H1 (cell line): ENCODE measurements at regions not wholly inside any gene's neighbourhood (a gene's known extent, or its start where the extent isn't known, plus 50 kb on each side); places are given as distances from the start of the nearest gene placed in this dataset.
A peak's percentile ranks its signal among the peaks of the same experiment; 100 is the strongest.

Experiments
- CTCF ChIA-PET: fragments of 300-600 bp; sonication (Branson Sonifier 250); formaldehyde crosslinking; loops from one replicate; lab custom pipeline; 2021; ENCODE audit not compliant: partially characterized antibody; lab: Charles Lee
- POLR2A ChIA-PET: fragments of 300-600 bp; sonication (Branson Sonifier 250); formaldehyde crosslinking; loops from one replicate; lab custom pipeline; 2021; ENCODE audit warnings: inconsistent platforms; ENCODE audit not compliant: partially characterized antibody; lab: Charles Lee
- DNase-seq, 2 experiments: peaks; one replicate each; pipeline versions ENCODE4 v3.0.0 to v3.0.0-alpha.2; 2010 to 2022; ENCODE audit warnings: low spot score in 2 of 2, low read depth in 1 of 2, mixed read lengths in 1 of 2
- FAIRE-seq: peaks from 2 replicates; lab custom pipeline; 2011; peaks lifted over from hg19 to GRCh38; lab: Jason Lieb, UNC
- H2AFZ ChIP-seq: 2 replicates; pipeline ENCODE4 v1.8.1; 2012; ENCODE audit warnings: low read length, inconsistent platforms
- H2AK5ac ChIP-seq: 2 replicates; pipeline ENCODE4 v1.6.1; 2013; ENCODE audit warnings: low read depth, low read length
- H2BK120ac ChIP-seq: replicated peaks from 2 replicates; pipeline ENCODE3; 2013; ENCODE audit warnings: low read depth, low read length, inconsistent platforms
- H2BK12ac ChIP-seq: 2 replicates; pipeline ENCODE4 v1.6.1; 2013; ENCODE audit warnings: low read depth, low read length
- H2BK15ac ChIP-seq: 2 replicates; pipeline ENCODE4 v1.6.1; 2013; ENCODE audit warnings: low read length
- H2BK20ac ChIP-seq: 2 replicates; pipeline ENCODE4 v1.6.1; 2013; ENCODE audit warnings: low read length
- H2BK5ac ChIP-seq: 2 replicates; pipeline ENCODE4 v1.6.1; 2013; ENCODE audit warnings: low read depth, low read length
- H3K14ac ChIP-seq: 2 replicates; pipeline ENCODE4 v1.6.1; 2013; ENCODE audit warnings: inconsistent platforms; ENCODE audit not compliant: insufficient read length
- H3K18ac ChIP-seq: 2 replicates; pipeline ENCODE4 v1.6.1; 2013; ENCODE audit warnings: low read length; ENCODE audit errors: extremely low read depth
- H3K23ac ChIP-seq: 2 replicates; pipeline ENCODE4 v1.6.1; 2013; ENCODE audit warnings: inconsistent platforms; ENCODE audit not compliant: insufficient read length
- H3K23me2 ChIP-seq: 2 replicates; pipeline ENCODE4 v1.6.1; 2013; ENCODE audit warnings: low read depth, low read length
- H3K27ac ChIP-seq: 2 replicates; pipeline ENCODE4 v1.6.1; 2011; ENCODE audit warnings: low read depth, low read length, inconsistent platforms
- H3K27me3 ChIP-seq, 4 experiments: replicated peaks in 1 of 4; 1 replicate in 1 of 4; 2 replicates in 3 of 4; pipeline versions ENCODE4 v1.6.1 to v1.8.1; 2011 to 2013; ENCODE audit warnings: low read length in 3 of 4, mild to moderate bottlenecking in 3 of 4, inconsistent platforms in 2 of 4, mixed read lengths in 2 of 4, moderate library complexity in 1 of 4; ENCODE audit not compliant: control insufficient read depth in 3 of 4, insufficient read depth in 3 of 4; ENCODE audit errors: extremely low read depth in 1 of 4
- H3K36me3 ChIP-seq, 4 experiments: 2 replicates each; pipeline versions ENCODE4 v1.6.1 to v1.8.1; 2011 to 2013; ENCODE audit warnings: mild to moderate bottlenecking in 4 of 4, low read length in 3 of 4, moderate library complexity in 2 of 4, control low read depth in 1 of 4, inconsistent platforms in 1 of 4; ENCODE audit not compliant: insufficient read depth in 4 of 4, control insufficient read depth in 2 of 4
- H3K4ac ChIP-seq: replicated peaks from 2 replicates; pipeline ENCODE3; 2013; ENCODE audit warnings: low read length, low read depth, mixed read lengths, inconsistent platforms; ENCODE audit not compliant: insufficient read length
- H3K4me1 ChIP-seq, 4 experiments: replicated peaks in 1 of 4; 1 replicate in 1 of 4; 2 replicates in 3 of 4; pipeline versions ENCODE4 v1.6.1 to v1.8.1; 2011 to 2013; ENCODE audit warnings: low read length in 3 of 4, inconsistent platforms in 2 of 4, mixed read lengths in 1 of 4; ENCODE audit not compliant: insufficient read depth in 4 of 4, control insufficient read depth in 3 of 4
- H3K4me2 ChIP-seq, 2 experiments: 2 replicates each; pipeline versions ENCODE4 v1.6.1 to v1.8.1; 2011 to 2013; ENCODE audit warnings: low read depth in 2 of 2, low read length in 2 of 2, control low read depth in 1 of 2, inconsistent platforms in 1 of 2, mild to moderate bottlenecking in 1 of 2; ENCODE audit not compliant: insufficient read depth in 1 of 2
- H3K4me3 ChIP-seq, 4 experiments: fragments of 200-600, 300-600 bp in 1 of 4; sonication (generic), shearing (Covaris generic), sonication (Bioruptor Twin) in 1 of 4; 2 replicates each; pipeline versions ENCODE4 v1.5.1 to v1.8.1; 2011 to 2016; ENCODE audit warnings: low read length in 4 of 4, low read depth in 3 of 4, control low read depth in 2 of 4, inconsistent platforms in 2 of 4, mild to moderate bottlenecking in 2 of 4, mixed read lengths in 1 of 4, moderate library complexity in 1 of 4; ENCODE audit not compliant: insufficient read depth in 2 of 4; ENCODE audit errors: extremely low read depth in 1 of 4
- H3K56ac ChIP-seq: replicated peaks from 2 replicates; pipeline ENCODE3; 2013; ENCODE audit warnings: low read depth, mild to moderate bottlenecking, mixed read lengths, low read length, inconsistent platforms; ENCODE audit not compliant: insufficient read length
- H3K79me1 ChIP-seq: 2 replicates; pipeline ENCODE4 v1.6.1; 2013; ENCODE audit warnings: low read depth, low read length, control low read depth
- H3K79me2 ChIP-seq, 2 experiments: 2 replicates each; pipeline versions ENCODE4 v1.6.1 to v1.8.1; 2012 to 2013; ENCODE audit warnings: low read length in 2 of 2, mild to moderate bottlenecking in 2 of 2, inconsistent platforms in 1 of 2; ENCODE audit not compliant: insufficient read depth in 2 of 2, control insufficient read depth in 1 of 2
- H3K9ac ChIP-seq, 4 experiments: replicated peaks in 1 of 4; 1 replicate in 1 of 4; 2 replicates in 3 of 4; pipeline versions ENCODE4 v1.6.1 to v1.8.1; 2011 to 2013; ENCODE audit warnings: low read depth in 3 of 4, low read length in 3 of 4, control low read depth in 2 of 4, mild to moderate bottlenecking in 2 of 4, moderate library complexity in 2 of 4, inconsistent platforms in 1 of 4; ENCODE audit errors: extremely low read depth in 1 of 4
- H3K9me3 ChIP-seq, 2 experiments: 2 replicates each; pipeline versions ENCODE4 v1.6.1 to v1.8.1; 2012 to 2013; ENCODE audit warnings: mild to moderate bottlenecking in 2 of 2, moderate library complexity in 2 of 2, control low read depth in 1 of 2, inconsistent platforms in 1 of 2, low read depth in 1 of 2, low read length in 1 of 2, mixed read lengths in 1 of 2; ENCODE audit not compliant: insufficient read depth in 2 of 2
- H4K20me1 ChIP-seq, 2 experiments: replicated peaks in 1 of 2; 2 replicates each; pipeline versions ENCODE3 to v1.8.1; 2011 to 2013; ENCODE audit warnings: inconsistent platforms in 2 of 2, low read length in 2 of 2, mild to moderate bottlenecking in 1 of 2; ENCODE audit not compliant: insufficient read depth in 2 of 2, control insufficient read depth in 1 of 2
- H4K5ac ChIP-seq: 2 replicates; pipeline ENCODE4 v1.6.1; 2013; ENCODE audit warnings: low read length, low read depth, mixed read lengths, inconsistent platforms; ENCODE audit not compliant: insufficient read length
- H4K8ac ChIP-seq: 2 replicates; pipeline ENCODE4 v1.8.0; 2013; ENCODE audit warnings: mild to moderate bottlenecking, moderate library complexity, low read length, inconsistent platforms; ENCODE audit not compliant: insufficient read depth; ENCODE audit errors: extremely low read depth
- H4K91ac ChIP-seq: replicated peaks from 2 replicates; pipeline ENCODE3; 2013; ENCODE audit warnings: low read length, mixed read lengths, inconsistent platforms; ENCODE audit not compliant: insufficient read length
- E2F6 ChIP-seq: IDR thresholded peaks from 2 replicates; pipeline ENCODE4 v1.6.1; 2012; ENCODE audit warnings: inconsistent platforms
- EP300 ChIP-seq, 2 experiments: IDR thresholded peaks; 1 replicate in 1 of 2; 2 replicates in 1 of 2; pipeline ENCODE4 v1.6.1; 2011 to 2012; ENCODE audit warnings: low read depth in 2 of 2, low read length in 2 of 2, mild to moderate bottlenecking in 2 of 2, borderline replicate concordance in 1 of 2, inconsistent platforms in 1 of 2, moderate library complexity in 1 of 2
- JUN ChIP-seq: IDR thresholded peaks from 2 replicates; pipeline ENCODE4 v1.6.1; 2011; ENCODE audit warnings: low read depth, mild to moderate bottlenecking, improper control_type of control experiment, low read length
- MAFK ChIP-seq: IDR thresholded peaks from 2 replicates; pipeline ENCODE4 v1.6.1; 2012; ENCODE audit warnings: low read depth, mild to moderate bottlenecking, improper control_type of control experiment, low read length
- SUZ12 ChIP-seq: fragments of 200-600 bp; sonication (generic); IDR thresholded peaks from 2 replicates; pipeline ENCODE4 v1.6.1; 2012; ENCODE audit warnings: mild to moderate bottlenecking, inconsistent platforms, low read length, moderate library complexity, mixed read lengths
- WGBS, 2 experiments: shearing (Covaris generic) in 1 of 2; methylation state at CpG; one replicate each; pipeline versions ENCODE4 v1.1.6 to v1.1.7; 2013 to 2015; ENCODE audit warnings: low lambda C conversion rate in 2 of 2, mixed read lengths in 2 of 2, inconsistent platforms in 1 of 2, low coverage in 1 of 2, missing lambda C conversion rate in 1 of 2; ENCODE audit not compliant: insufficient replicate concordance in 2 of 2, insufficient coverage in 1 of 2, insufficient read length in 1 of 2; ENCODE audit errors: extremely low coverage in 1 of 2, missing lambda C conversion rate in 1 of 2; 5-methylcytosine and 5-hydroxymethylcytosine counted together

GRCh38 chr2:41334159-41334558, 713.7 kb upstream of the PKDCC start:
- no peak overlapping the region for H4K5ac ChIP-seq
- no peak overlapping the region for H4K91ac ChIP-seq
- no peaks in the 10 kb centered on the region for H3K27me3 ChIP-seq
- no peak overlapping the region for H2AFZ ChIP-seq
- 88% methylated on average over 2 of the region's 2 CpGs; no CpG with 5 or more reads in 1 of the 2 experiments for WGBS, 2 experiments
- no peak overlapping the region for H3K4me3 ChIP-seq
- no peaks in the 10 kb centered on the region for H3K79me2 ChIP-seq
- ChIA-PET POLR2A (no interaction called here), CTCF (interaction anchor here (0.7 to 1.6 kb wide), 2 partner anchors 20 to 64 kb away, joined by 3 read pairs; no protein-coding TSS in a partner anchor)
- H3K79me1 ChIP-seq, result no peaks in the 10 kb centered on the region
- H3K18ac ChIP-seq, result no peak overlapping the region
- DNase-seq (no peak), FAIRE-seq (no peak)
- H4K20me1 ChIP-seq, result no peaks in the 10 kb centered on the region
- H3K9ac ChIP-seq, result no peak overlapping the region
- H3K23ac ChIP-seq, result no peak overlapping the region
- H3K23me2 ChIP-seq, result no peaks in the 10 kb centered on the region
- H2BK20ac ChIP-seq, result no peak overlapping the region
- H3K9me3 ChIP-seq, result no peaks in the 10 kb centered on the region
- no peak overlapping the region for H2BK120ac ChIP-seq
- no peak overlapping the region for H2BK12ac ChIP-seq
- TF ChIP-seq E2F6 (no peak), SUZ12 (no peak), JUN (no peak), EP300 (IDR thresholded peaks at IDR 0.05; ENCODE audit: borderline replicate concordance in 1 of 2, low read depth in 2 of 2, low read length in 2 of 2) (no peak), MAFK (peak; percentile 96)
- H3K4me1 ChIP-seq, result no peaks in the 10 kb centered on the region
- no peak overlapping the region for H3K14ac ChIP-seq
- no peak overlapping the region for H2BK5ac ChIP-seq
- H4K8ac ChIP-seq, result no peak overlapping the region
- no peaks in the 10 kb centered on the region for H3K36me3 ChIP-seq
- H2BK15ac ChIP-seq, result no peak overlapping the region
- H2AK5ac ChIP-seq, result no peak overlapping the region
- H3K56ac ChIP-seq, result no peak overlapping the region
- H3K4ac ChIP-seq, result no peak overlapping the region
- no peak overlapping the region for H3K4me2 ChIP-seq
- no peak overlapping the region for H3K27ac ChIP-seq
